ENCODE measurements at regions not wholly inside any gene's neighbourhood (a gene's known extent, or its start where the extent isn't known, plus 50 kb on each side); places are given as distances from the start of the nearest gene placed in this dataset.
"Not testable (repeated sequence)": the region's sequence is repeated elsewhere in the genome, so short reads cannot be mapped to it uniquely, and the experiment has no call there.

GRCh38 chr4:64705989-64706388, 296.7 kb upstream of the TECRL start:
- TF ChIP-seq, protein P1, sequence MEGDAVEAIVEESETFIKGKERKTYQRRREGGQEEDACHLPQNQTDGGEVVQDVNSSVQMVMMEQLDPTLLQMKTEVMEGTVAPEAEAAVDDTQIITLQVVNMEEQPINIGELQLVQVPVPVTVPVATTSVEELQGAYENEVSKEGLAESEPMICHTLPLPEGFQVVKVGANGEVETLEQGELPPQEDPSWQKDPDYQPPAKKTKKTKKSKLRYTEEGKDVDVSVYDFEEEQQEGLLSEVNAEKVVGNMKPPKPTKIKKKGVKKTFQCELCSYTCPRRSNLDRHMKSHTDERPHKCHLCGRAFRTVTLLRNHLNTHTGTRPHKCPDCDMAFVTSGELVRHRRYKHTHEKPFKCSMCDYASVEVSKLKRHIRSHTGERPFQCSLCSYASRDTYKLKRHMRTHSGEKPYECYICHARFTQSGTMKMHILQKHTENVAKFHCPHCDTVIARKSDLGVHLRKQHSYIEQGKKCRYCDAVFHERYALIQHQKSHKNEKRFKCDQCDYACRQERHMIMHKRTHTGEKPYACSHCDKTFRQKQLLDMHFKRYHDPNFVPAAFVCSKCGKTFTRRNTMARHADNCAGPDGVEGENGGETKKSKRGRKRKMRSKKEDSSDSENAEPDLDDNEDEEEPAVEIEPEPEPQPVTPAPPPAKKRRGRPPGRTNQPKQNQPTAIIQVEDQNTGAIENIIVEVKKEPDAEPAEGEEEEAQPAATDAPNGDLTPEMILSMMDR (IDR thresholded peaks at IDR 0.05; ENCODE audit: control extremely low read depth, extremely low read depth, low read depth, missing control alignments): no peak
- ChIA-PET POLR2A (no interaction called here), CTCF (interaction anchor here (1.1 kb wide), 1 partner anchor 15 kb away, joined by 3 read pairs; no protein-coding TSS in a partner anchor)
- DNase-seq (ENCODE audit: extremely low spot score): no peak

- TF ChIP-seq, protein P1 (IDR thresholded peaks at IDR 0.05; ENCODE audit: control extremely low read depth, extremely low read depth, low read depth, missing control alignments): no peak
- DNase-seq (ENCODE audit: extremely low spot score): no peak
- POLR2A ChIA-PET: no interaction called here
- CTCF ChIA-PET: interaction anchor here (1.4 to 1.5 kb wide), 2 partner anchors 15 to 18 kb away, joined by 3 read pairs; no protein-coding TSS in a partner anchor
These were observed 288.9 kb upstream of the TECRL start for GRCh38 chr4:64698171-64698570.

- no peak for DNase-seq (ENCODE audit: extremely low spot score)
- TF ChIP-seq, protein P1 (IDR thresholded peaks at IDR 0.05; ENCODE audit: control extremely low read depth, extremely low read depth, low read depth, missing control alignments): no peak
- ChIA-PET POLR2A (no interaction called here), CTCF (interaction anchor here (1.0 kb wide), 1 partner anchor 16 kb away, joined by 3 read pairs; no protein-coding TSS in a partner anchor)
These were observed 273.7 kb upstream of the TECRL start for GRCh38 chr4:64682946-64683345.

DNA sequence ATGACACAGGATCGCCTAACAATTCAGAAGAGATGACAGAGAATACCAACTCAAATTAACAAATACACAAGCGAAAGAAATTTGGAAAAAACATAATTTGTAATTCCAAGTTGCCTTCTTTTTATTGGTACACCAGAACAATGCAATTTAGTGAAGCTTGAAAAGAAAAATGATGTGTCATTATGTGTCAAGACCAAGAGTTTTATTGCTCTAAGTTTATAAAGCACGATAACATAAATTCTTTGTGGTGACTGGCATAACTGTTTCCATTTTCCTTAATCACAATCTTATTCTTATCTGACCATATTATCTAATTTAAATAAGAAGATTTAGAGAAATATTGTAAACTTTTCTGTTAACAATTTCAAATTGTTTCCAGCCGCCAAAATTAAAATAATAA, 273.2 kb upstream of the TECRL start:
- CTCF ChIA-PET: interaction anchor here (1.0 kb wide), 1 partner anchor 16 kb away, joined by 3 read pairs; no protein-coding TSS in a partner anchor
- POLR2A ChIA-PET: no interaction called here

DNA sequence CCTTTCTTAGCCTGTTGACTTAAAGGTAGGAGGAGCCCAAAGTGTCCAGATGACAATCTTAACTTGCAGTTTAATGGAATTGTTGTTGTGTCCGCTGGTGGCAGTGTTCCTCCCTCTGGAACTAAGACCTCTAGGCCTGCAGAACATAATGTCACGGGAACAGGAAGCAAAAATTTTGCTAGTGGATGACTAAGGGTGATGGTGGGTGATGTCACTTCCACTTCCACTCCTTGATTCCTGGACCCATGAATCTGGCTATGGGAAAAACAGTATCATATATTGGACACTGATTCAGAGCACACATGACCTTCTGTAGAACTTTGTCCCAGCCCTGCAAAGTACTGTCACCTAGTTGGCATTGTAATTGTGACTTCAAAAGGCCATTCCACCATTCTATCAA, 263.9 kb upstream of the TECRL start:
- DNase-seq (ENCODE audit: extremely low spot score); CTCF ChIA-PET; POLR2A ChIA-PET: not testable (repeated sequence)

More for the DNA sequence above, 273.2 kb upstream of the TECRL start:
- DNase-seq (ENCODE audit: extremely low spot score): no peak
- TF ChIP-seq, protein P1 (IDR thresholded peaks at IDR 0.05; ENCODE audit: control extremely low read depth, extremely low read depth, low read depth, missing control alignments): no peak

DNA sequence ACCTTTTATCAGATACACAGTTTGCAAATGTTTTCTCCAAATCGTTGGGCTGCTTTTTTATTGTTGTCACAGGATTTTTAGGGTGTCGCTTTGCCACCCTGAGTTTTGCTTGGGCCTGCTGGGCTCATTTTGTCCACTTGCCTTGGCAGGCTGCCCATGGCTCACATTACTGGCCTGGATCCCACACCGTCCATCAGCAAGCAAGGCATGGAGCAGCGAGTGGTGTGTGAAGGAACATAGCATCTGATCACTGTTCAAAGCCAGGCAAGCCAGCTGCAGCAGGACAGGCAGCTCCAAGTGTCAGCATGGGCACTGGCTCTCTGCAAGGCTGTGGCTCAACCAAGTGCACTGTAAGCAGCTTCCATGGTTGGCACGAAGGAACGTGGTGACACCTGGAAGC, 261.4 kb upstream of the TECRL start:
- DNase-seq (ENCODE audit: extremely low spot score): no peak
- TF ChIP-seq, protein P1 (IDR thresholded peaks at IDR 0.05; ENCODE audit: control extremely low read depth, extremely low read depth, low read depth, missing control alignments): no peak
- ChIA-PET CTCF (no interaction called here), POLR2A (no interaction called here)

- no peak for DNase-seq (ENCODE audit: extremely low spot score)
- POLR2A ChIA-PET: no interaction called here
- CTCF ChIA-PET: no interaction called here
- TF ChIP-seq, protein P1 (IDR thresholded peaks at IDR 0.05; ENCODE audit: control extremely low read depth, extremely low read depth, low read depth, missing control alignments): no peak
These were observed 234.6 kb upstream of the TECRL start for GRCh38 chr4:64643841-64644240.

Measured in GM10248 (cell line).